BLaER1 treated with 17β-estradiol and CSF1 and Interleukin-3, amounts not matched to agents 10 nM and 100 nM (cell line): ENCODE measurements at regions not wholly inside any gene's neighbourhood (a gene's known extent, or its start where the extent isn't known, plus 50 kb on each side); places are given as distances from the start of the nearest gene placed in this dataset.

Experiments
- H3K27ac ChIP-seq, 11 experiments: shearing (Covaris generic); formaldehyde crosslinking; 2 replicates each; pipeline ENCODE4 v1.8.1; 2022
- H3K27me3 ChIP-seq, 11 experiments: shearing (Covaris generic); formaldehyde crosslinking; 2 replicates each; pipeline ENCODE4 v1.8.1; 2022
- H3K36me3 ChIP-seq, 11 experiments: shearing (Covaris generic); formaldehyde crosslinking; 2 replicates each; pipeline ENCODE4 v1.8.1; 2022
- H3K4me1 ChIP-seq, 10 experiments: shearing (Covaris generic); formaldehyde crosslinking; 2 replicates each; pipeline ENCODE4 v1.8.1; 2022
- H3K4me2 ChIP-seq, 11 experiments: shearing (Covaris generic); formaldehyde crosslinking; 2 replicates each; pipeline ENCODE4 v1.8.1; 2022
- H3K4me3 ChIP-seq, 10 experiments: shearing (Covaris generic); formaldehyde crosslinking; 2 replicates each; pipeline ENCODE4 v1.8.1; 2022
- H3K9ac ChIP-seq, 11 experiments: shearing (Covaris generic); formaldehyde crosslinking; 2 replicates each; pipeline ENCODE4 v1.8.1; 2022
- H3K9me3 ChIP-seq, 11 experiments: shearing (Covaris generic); formaldehyde crosslinking; replicated peaks in 1 of 11; 2 replicates each; pipeline ENCODE4 v1.8.1; 2022
- H4K20me1 ChIP-seq, 11 experiments: shearing (Covaris generic); formaldehyde crosslinking; 2 replicates each; pipeline ENCODE4 v1.8.1; 2022
- Cebpa-rat ChIP-seq, 11 experiments: shearing (Covaris generic); IDR thresholded peaks; 2 replicates each; pipeline ENCODE4 v1.8.1; 2022

DNA sequence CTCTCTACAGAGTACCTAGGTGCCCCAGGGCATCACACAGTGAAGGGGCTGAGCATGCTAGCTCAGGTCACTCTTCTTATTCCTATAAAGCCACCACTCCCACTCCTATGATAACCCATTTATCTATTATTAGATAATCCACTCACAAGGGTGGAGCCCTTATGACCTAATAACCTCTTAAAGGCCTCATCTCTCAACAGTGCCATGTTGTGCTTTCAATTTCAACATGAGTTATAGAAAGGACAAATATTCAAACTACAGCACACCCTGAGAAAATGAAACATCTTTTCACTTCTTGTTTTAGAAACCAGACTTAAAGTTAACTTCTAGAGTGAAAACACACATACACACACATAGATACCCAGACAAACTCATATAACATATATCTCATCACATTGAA, 1494.9 kb upstream of the MIR17HG start:
- Histone ChIP-seq H3K4me1 (no peaks in the 10 kb centered on the region), H3K9ac (no peak overlapping the region), H3K27me3 (no peaks in the 10 kb centered on the region), H3K27ac (no peak overlapping the region), H3K36me3 (no peaks in the 10 kb centered on the region), H3K4me2 (no peak overlapping the region), H3K4me3 (no peak overlapping the region), H4K20me1 (no peaks in the 10 kb centered on the region), H3K9me3 (peaks cover 4 to 12% (median 8%) of the 10 kb centered on the region in 11 experiments; a peak in 19 of 22 replicates)
- TF ChIP-seq Cebpa-rat (IDR thresholded peaks at IDR 0.05), result no peak

DNA sequence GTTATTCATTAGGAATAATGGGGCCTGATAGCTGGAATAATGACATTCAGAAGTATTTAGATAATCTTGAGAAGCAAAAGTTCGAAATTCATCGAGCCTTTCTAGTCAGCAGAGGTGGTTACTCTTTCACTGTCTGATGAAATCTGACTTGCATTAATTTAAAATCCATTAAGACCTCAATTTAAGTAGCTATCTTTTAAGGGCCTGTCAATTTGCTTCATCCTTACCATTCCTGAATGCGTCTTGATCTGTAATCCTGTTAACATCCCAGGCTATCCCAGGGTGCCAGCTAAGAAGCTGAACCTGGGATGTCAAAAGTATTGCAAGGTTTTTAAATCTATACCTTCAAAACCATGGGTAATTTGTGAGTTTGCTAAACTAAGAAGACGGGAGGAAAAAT, 1491.0 kb upstream of the MIR17HG start:
- Histone ChIP-seq H4K20me1 (no peaks in the 10 kb centered on the region), H3K4me2 (no peak overlapping the region), H3K9ac (no peak overlapping the region), H3K9me3 (no peaks in the 10 kb centered on the region), H3K4me1 (no peaks in the 10 kb centered on the region), H3K4me3 (no peak overlapping the region), H3K27me3 (no peaks in the 10 kb centered on the region), H3K27ac (no peak overlapping the region), H3K36me3 (no peaks in the 10 kb centered on the region)
- TF ChIP-seq Cebpa-rat (IDR thresholded peaks at IDR 0.05), result no peak

DNA sequence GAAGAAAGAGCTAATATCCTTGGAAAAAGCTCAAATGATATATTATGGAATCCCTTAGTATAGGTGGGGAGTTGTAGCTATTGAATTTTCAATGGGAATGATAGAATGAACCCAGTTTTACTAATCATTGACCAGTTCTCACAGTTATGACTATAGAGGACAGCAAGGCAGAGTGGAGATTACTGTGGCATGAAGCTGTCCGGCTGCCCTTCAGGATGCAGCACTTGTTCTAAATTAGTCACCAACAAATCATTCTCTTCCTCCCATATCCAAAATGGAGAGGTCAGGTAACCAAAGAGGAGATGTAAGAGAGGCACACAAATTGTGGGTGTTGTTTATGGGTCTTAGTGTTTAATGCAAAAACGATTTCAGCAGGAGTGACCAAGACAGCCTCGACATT, 1490.0 kb upstream of the MIR17HG start:
- Histone ChIP-seq H3K9me3 (no peaks in the 10 kb centered on the region), H3K4me3 (no peak overlapping the region), H4K20me1 (no peaks in the 10 kb centered on the region), H3K27ac (no peak overlapping the region), H3K9ac (no peak overlapping the region), H3K4me2 (no peak overlapping the region), H3K4me1 (no peaks in the 10 kb centered on the region), H3K27me3 (no peaks in the 10 kb centered on the region), H3K36me3 (no peaks in the 10 kb centered on the region)
- no peak for TF ChIP-seq Cebpa-rat (IDR thresholded peaks at IDR 0.05)

DNA sequence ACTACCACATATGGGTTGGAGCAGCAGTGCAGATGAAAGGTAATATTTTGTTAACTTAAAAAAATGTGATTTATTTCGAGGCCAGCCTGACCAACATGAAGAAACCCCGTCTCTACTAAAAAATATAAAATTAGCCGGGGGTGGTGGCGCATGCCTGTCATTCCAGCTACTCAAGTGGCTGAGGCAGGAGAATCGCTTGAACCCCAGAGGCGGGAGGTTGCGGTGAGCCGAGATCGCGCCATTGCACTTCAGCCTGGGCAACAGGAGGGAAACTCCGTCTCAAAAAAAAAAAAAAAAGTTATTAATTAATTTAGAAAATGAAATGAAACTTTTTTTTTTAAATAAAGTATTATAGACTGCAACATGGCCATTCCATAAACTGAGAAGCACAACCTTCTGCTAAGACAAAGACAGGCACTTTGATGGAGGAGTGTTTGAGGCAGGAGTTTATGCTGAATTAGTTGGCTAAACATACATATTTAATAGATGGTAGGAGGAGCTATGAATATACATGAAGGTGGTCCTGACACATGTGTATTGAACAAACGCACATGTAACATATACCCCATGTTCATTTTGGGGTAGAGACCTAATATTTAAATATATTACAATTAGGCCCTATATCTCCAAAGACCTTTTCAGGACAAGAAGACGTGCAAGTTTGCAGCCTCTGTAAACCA, 1485.3 kb upstream of the MIR17HG start:
- H3K9me3 ChIP-seq, result no peaks in the 10 kb centered on the region
- no peaks in the 10 kb centered on the region for H4K20me1 ChIP-seq
- no peak overlapping the region for H3K4me3 ChIP-seq
- no peak overlapping the region for H3K4me2 ChIP-seq
- H3K9ac ChIP-seq, result no peak overlapping the region
- no peak for TF ChIP-seq Cebpa-rat (IDR thresholded peaks at IDR 0.05)
- H3K27ac ChIP-seq, result no peak overlapping the region
- no peaks in the 10 kb centered on the region for H3K27me3 ChIP-seq
- H3K4me1 ChIP-seq, result no peaks in the 10 kb centered on the region
- no peaks in the 10 kb centered on the region for H3K36me3 ChIP-seq

DNA sequence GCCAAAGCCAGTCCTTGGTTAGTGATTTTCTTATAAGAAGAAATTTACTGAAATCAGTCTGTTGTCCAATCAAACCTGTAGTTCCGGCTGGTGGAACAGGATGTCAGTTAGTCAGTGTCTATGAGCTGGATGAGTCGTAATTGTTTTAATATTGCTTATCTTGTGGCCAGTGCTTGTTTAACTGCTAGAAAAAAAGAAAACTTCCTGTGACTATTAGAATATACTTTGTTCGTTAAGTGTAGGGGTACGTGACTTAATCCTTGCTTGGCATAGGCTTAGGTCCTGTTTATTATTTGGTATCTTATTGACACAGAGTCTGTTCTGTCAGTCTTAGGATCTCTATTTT, 1484.8 kb upstream of the MIR17HG start:
- no peaks in the 10 kb centered on the region for H3K4me1 ChIP-seq
- no peaks in the 10 kb centered on the region for H3K36me3 ChIP-seq
- H3K4me2 ChIP-seq, result no peak overlapping the region
- no peak overlapping the region for H3K9ac ChIP-seq
- TF ChIP-seq Cebpa-rat (IDR thresholded peaks at IDR 0.05), result no peak
- no peak overlapping the region for H3K4me3 ChIP-seq
- no peaks in the 10 kb centered on the region for H3K9me3 ChIP-seq
- H3K27me3 ChIP-seq, result no peaks in the 10 kb centered on the region
- H3K27ac ChIP-seq, result no peak overlapping the region
- no peaks in the 10 kb centered on the region for H4K20me1 ChIP-seq

DNA sequence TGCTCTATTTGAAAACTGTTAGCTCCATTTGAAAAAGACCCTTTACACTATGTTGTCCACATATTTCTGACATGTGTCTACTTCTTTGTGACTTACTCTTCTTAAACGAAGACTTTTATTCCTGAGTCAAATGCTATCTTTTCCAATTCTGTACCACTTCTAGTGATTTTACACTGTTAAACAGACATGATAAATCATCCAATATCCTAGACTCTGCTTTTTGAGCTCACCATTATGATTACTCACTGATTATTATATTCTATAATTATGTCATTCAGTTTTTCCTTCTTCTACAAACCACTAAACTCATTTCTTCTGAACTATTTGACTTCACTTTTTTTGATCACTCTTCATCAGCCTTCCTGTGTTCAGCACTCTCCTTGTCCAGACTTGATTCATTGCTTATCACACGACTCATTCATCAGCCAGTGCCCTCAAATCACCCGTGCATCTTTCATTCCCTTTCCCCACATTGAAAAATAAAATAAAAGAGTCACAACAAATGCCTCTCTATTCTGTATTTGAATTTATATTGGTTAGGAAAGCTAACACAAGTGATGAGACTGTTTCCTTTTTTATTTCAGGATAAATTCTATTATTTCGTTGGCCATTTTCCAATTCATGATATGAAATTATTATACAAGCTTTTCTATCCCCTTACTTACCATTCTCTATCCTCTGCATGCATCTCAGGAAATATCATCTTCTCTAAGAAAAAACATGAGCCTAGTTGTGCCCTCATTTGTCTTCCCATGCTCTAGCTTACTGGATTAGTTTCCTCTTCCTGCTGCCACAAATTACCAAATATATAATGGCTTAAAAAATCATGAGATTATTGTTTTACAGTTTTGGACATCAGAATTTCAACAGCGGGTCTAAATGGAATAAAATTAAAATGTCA, 1482.1 kb upstream of the MIR17HG start:
- Histone ChIP-seq H3K9ac (no peak overlapping the region), H4K20me1 (no peaks in the 10 kb centered on the region), H3K27me3 (no peaks in the 10 kb centered on the region), H3K4me3 (no peak overlapping the region), H3K9me3 (no peaks in the 10 kb centered on the region), H3K36me3 (no peaks in the 10 kb centered on the region), H3K27ac (no peak overlapping the region), H3K4me2 (no peak overlapping the region), H3K4me1 (no peaks in the 10 kb centered on the region)
- TF ChIP-seq Cebpa-rat (IDR thresholded peaks at IDR 0.05), result no peak

DNA sequence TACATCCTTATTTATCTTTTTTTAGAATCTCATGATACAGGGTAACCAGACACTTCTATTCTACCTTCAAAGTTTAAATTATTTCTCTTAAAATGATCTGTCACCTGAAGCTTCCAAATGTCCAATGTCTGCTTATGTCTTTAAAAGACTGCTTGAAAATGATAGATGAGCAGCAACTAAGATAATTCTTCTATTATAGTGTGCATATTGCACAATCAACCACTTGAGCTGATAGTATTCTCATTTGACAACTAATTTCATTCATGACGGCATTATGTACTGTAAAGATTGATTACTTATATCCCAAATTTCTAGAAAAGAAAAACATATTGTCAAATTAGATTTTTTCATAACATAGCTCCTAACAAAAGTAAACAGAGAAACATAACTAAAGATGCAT, 1478.2 kb upstream of the MIR17HG start:
- TF ChIP-seq Cebpa-rat (IDR thresholded peaks at IDR 0.05), result no peak

DNA sequence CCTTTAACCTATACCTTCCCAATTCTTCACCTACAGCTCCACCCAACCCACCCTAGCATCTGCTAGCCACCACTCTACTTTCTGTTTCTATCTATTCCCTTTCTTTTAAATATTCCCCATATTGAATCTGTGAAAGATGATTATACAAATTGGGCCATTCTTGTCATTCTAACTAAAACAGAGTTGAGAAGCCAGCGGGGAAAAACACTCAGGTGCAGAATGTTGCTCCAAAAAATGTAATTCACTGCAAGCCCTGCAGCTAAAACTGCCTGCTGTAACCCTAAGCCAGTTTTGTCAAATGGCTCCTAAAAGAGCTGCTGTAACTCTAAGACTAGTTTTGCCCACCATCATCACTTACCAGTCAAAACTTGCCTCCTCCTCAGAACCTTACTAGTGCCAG, 1468.6 kb upstream of the MIR17HG start:
- peaks cover 0 to 6% (median 3%) of the 10 kb centered on the region in 11 experiments; a peak in 14 of 22 replicates for H3K9me3 ChIP-seq
- H3K4me1 ChIP-seq, result no peaks in the 10 kb centered on the region
- TF ChIP-seq Cebpa-rat (IDR thresholded peaks at IDR 0.05), result no peak
- H3K27me3 ChIP-seq, result no peaks in the 10 kb centered on the region
- H3K4me2 ChIP-seq, result no peak overlapping the region
- no peaks in the 10 kb centered on the region for H4K20me1 ChIP-seq
- no peak overlapping the region for H3K27ac ChIP-seq
- no peak overlapping the region for H3K9ac ChIP-seq
- no peak overlapping the region for H3K4me3 ChIP-seq
- no peaks in the 10 kb centered on the region for H3K36me3 ChIP-seq

More for the DNA sequence above, 1478.2 kb upstream of the MIR17HG start:
- H3K4me2 ChIP-seq, result no peak overlapping the region
- H3K27ac ChIP-seq, result no peak overlapping the region
- H3K36me3 ChIP-seq, result no peaks in the 10 kb centered on the region
- no peaks in the 10 kb centered on the region for H3K27me3 ChIP-seq
- H3K4me3 ChIP-seq, result no peak overlapping the region
- H4K20me1 ChIP-seq, result no peaks in the 10 kb centered on the region
- H3K9ac ChIP-seq, result no peak overlapping the region
- no peaks in the 10 kb centered on the region for H3K4me1 ChIP-seq
- H3K9me3 ChIP-seq, result no peaks in the 10 kb centered on the region

DNA sequence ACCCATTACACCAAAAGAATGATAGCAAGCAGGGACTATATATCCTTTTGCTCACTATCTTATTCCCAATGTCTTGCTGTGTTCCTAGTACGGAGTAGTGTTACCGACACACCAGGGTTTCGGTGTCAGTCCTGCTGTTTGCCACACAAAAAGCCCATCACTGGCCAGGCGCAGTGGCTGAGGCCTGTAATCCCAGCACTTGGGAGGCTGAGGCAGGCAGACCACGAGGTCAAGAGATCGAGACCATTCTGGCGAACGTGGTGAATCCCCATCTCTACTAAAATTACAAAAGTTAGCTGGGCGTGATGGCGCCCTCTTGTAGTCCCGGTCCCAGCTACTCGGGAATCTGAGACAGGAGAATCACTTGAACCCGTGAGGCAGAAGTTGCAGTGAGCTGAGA, 1467.3 kb upstream of the MIR17HG start:
- Histone ChIP-seq H3K4me2 (no peak overlapping the region), H3K27me3 (no peaks in the 10 kb centered on the region), H3K4me3 (no peak overlapping the region), H3K9me3 (peaks cover 0 to 9% (median 7%) of the 10 kb centered on the region in 11 experiments; a peak in 14 of 22 replicates), H3K36me3 (no peaks in the 10 kb centered on the region), H4K20me1 (no peaks in the 10 kb centered on the region), H3K9ac (no peak overlapping the region), H3K4me1 (no peaks in the 10 kb centered on the region), H3K27ac (no peak overlapping the region)
- no peak for TF ChIP-seq Cebpa-rat (IDR thresholded peaks at IDR 0.05)
